Renal cortex interstitium (tissue), 11 donors: ENCODE measurements at regions not wholly inside any gene's neighbourhood (a gene's known extent, or its start where the extent isn't known, plus 50 kb on each side); places are given as distances from the start of the nearest gene placed in this dataset.

Experiments
- DNase-seq, 11 donors: peaks; one replicate each; pipeline ENCODE4 v3.0.0-alpha.2; 2013; ENCODE audit warnings: low read depth in 9 of 11, low spot score in 4 of 11; ENCODE audit errors: extremely low read depth in 1 of 11

DNA sequence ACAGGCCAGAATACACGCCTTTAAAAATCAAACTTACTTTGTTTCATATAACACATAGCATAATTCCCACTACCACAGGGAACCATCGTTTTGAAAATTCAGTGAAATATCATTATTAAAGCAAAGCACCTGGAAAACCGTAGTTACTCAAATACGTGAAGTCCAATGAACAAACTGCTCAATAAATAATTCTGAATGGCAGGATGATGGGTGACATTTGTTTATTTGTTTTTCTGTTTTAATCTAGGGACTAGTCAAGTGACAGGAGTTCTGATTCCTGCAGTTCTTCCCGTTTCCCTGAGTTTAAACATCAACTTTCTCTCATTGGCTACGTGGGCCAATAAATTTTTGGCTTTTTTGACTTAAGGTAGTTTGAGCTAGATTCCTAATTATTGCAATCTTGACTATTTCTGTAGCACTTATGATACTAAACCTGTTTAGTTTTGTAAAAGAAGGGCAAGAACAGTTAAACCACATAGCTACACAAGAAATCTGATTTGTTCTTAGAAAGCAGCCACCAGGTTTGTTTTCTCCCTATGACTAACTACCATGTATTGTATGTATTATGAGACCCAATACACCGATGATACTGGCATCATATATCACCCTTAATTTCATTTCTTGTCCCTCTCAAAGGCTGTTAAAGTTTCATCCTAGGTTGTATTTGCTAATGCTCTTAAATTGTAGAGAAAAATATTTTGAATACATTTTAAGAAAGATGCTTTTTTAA, 411.2 kb downstream of the SHQ1 start:
- no peak for DNase-seq

DNA sequence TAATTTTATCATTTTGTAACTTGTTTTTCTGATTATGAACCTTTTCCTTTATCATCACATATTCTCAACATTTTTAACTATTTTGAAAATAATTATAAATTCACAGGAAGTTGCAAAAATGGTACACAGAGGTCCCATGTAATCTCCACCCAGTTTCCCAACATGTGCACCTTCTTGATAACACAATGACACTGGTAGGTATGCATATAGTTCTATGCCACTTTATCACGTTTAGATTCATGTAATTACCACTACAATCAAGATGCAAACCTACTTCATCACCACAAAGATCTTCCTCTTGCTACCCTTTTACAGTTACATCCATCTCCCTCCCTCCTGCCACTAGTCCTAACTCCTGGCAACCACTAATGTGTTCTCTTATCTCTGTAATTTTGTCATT, 413.9 kb downstream of the SHQ1 start:
- no peak for DNase-seq

DNA sequence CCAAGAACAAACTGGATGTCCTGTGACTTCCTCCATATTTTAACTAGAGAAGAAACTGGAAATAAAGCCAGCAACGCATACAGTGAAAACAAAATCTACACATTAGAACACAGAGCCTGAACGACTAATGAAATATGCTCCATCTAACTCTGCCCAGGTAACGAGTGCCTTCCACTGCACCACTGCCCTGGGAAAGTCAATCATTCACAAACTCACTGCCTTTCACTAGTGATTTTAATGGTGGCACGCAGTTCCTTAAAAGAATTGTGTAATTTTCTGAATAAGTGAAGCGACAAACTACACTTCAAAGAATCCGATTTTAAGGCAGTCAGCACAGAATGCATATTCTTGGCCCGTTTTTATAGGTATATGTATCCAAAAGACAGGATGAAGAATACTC, 416.0 kb downstream of the SHQ1 start:
- peak in 2 of 11 donors; percentile 27 to 29 for DNase-seq

DNA sequence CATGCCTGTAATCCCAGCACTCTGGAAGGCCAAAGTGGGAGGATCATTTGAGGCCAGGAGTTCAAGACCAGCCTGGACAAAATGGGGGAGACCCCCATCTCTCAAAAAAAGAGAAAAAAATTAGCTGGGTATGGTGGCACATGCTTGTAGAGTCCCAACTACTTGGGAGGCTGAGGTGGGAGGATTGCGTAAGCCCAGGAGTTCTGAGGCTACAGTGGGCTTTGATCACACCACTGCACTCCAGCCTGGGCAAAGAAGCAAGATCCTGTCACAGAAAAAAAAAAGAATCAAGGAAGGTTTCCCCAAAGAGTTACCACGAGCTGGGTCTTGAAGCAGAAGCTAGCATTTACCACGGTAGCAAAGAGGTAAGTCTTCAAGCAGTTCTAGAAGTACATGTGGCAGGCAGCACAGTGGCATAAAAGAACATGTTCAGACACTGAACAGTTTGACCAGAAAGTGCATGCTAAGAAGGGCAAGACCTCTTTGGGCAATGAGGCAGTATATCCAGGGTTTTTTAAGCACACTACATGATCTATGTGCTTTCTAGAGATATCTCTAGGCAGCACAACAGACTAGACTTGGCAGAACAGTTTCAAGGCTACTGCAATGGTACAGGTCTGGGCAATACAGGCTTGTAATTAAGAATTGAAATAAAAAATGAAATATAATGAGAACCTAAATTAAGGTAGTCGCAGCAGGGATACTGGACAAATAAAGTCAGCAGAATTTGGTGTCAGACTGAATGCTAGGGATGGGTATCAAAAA, 418.5 kb downstream of the SHQ1 start:
- DNase-seq = no peak

DNA sequence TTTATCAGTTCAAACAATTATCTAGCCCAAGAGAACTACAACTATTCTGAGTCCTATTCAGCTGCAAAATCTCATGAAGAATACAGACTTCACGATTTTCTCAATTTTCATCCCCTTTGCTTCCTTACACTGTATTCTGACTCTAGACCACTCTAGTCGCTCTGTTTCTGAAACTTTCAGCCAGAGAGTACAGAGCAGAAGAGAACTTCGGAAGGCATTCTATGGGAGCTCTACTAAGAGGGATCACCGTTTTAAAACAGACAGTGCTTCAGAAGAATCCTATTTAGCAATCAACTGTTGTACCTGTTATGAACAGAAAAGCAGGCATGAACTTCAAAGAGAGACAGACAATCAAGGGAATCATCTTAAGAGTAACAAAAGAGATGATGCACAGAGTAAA, 419.4 kb downstream of the SHQ1 start:
- no peak for DNase-seq

DNA sequence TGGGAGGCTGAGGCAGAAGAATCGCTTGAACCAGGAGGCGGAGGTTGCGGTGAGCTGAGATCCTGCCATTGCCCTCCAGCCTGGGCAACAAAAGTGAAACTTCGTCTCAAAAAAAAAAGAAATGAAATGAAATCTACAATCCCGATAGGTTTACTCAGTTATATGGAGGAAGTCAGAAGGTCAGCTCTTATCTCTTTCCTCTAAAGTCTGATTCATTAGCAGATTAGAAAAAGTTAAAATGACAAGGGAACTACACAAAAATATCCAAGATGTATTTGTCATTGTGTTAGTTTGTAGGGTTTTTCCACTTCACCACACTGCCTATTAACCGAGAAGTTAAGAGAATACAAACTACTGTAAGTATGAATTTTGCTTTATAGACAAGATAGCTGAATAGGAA, 420.6 kb downstream of the SHQ1 start:
- no peak for DNase-seq

DNA sequence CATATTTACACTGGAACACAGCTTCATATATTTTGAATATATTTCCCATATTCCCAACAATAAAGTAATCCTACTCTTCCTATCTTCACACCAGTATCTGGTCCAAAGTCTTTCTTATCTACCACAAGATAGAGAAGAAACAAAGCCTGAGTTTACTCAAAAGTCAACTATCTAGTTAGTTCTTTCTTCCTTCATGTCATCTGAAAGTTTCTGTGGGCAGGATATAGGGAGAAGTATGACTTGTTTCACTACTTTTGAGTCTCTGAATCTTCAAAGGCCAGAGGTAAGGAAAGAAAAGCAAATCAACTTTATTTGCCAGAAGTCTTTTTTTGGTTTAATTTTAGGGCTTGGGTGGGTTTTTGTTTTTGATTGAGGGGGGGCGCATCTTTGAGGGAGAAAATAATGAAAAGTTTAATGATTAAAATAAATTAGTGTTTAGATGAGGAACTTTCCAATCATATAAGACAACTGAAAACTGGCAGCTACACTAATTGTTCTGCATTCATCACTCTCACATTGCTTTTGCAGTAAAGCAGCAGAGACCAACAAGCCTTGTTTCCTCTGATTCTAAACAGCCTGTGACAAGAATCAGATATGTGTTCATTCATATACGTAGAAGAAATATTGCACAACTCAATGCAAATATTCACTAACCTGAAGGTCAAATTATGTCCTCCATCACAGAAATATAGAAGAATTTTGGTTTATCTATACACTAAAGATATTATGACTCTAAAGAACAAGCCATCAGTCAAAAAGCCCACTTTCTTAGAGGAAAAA, 421.4 kb downstream of the SHQ1 start:
- DNase-seq = no peak

DNA sequence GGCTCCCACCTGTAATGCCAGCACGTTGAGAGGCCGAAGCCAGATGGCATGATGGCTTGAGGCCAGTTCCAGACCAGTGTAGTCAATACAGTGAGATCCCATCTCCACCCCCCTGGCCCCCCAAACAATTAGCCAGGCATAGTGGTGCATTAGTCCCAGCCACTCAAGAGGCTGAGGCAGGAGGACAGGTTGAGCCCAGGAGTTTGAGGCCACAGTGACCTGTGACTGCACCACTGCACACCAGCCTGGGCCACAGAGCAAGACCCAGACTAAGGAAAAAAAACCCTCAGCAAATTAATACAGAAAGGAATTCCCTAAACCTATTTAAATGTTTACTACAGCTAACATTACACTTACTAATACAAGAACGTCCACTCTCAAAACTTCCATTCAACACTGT, 424.6 kb downstream of the SHQ1 start:
- no peak for DNase-seq

DNA sequence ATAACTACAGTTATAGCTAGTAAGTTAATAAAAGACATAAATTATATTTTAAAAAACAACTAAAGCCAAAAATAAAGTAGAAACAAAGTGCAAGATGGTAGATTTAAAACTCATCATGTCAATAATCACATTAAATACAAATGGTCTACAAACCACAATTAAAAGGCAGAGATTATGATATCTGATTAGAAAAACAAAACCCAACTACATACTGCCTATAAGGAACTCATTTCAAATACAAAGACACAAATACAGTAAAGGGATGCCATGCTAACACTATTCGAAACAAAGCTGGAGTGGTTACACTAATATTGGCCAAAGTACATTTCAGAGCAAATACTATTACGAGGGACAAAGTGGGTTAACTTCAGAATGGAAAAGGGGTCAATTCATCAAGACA, 426.5 kb downstream of the SHQ1 start:
- no peak for DNase-seq

DNA sequence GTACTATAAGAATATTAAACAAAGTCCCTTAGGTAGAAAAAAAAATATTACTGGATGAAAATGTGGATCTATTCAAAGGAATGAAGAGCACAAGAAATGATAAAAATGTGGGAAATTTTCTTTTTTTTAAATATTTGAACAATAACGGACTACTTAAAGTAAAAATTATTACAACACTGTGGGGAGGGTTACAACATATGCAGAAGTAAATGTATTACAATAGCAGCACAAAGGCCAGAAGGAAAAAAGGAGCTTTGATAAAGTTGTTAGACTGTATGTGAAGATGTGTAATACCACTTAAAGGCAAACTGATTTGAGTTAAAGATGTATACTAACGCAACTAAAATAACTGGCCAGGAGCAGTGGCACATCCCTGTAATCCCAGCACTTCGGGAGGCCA, 427.1 kb downstream of the SHQ1 start:
- DNase-seq = no peak

DNA sequence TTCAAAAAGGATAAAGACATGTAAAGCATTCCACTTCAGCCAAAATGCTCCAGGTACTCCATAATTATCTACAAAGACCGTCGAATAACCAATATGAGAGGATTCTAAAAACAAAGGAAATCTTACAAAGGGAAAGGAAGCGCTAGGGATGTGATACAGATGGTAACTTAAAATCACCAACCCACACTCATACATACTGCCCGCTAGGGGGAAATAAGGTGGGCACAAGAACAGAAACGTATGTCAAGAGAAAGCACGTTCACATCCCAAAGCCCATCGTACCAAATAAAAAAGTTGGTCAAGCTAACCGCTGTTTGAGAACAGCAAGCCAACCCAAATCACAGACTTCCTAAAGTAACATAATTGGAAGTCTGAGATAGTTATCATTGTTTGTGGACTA, 429.4 kb downstream of the SHQ1 start:
- no peak for DNase-seq

DNA sequence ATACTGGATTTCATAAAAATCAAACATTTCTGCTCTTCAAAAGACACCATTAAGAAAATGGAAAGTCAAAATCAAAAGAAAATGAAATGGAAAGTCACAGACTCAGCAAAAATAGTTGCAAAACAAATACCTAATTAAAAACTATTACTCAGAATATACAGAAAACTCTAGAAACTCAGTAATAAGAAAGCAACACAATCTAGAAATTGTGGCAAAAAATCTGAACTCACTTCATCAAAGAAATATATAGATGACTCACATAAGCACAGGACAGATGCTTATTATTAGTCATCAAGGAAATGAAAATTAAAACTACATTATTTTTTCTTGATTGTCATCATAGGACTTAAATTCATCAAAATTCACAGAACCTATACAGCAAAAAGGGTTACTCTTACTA, 430.0 kb downstream of the SHQ1 start:
- no peak for DNase-seq

DNA sequence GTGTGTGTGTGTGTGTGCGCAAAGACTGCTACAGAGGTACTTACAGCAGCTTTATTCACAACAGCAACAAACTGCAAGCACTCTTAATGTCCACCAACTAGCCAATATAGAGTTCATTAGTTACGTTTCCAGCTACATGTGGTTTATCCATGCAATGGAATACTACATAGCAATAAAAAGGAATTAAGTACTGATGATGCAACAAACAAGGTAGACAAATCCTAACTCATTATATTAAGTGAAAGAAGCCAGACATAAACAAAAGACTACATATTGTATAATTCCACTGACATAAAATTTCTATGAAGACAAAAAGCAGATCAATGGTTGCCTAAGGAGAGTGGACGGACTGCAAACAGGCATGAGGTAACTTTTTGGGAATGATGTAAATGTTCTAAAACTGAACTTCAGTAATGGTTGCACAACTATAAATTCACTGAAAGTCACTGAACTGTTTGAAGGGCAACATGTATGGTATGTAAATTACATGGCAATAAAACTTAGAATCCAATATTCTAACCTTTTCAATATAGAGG, 433.7 kb downstream of the SHQ1 start:
- no peak for DNase-seq

DNA sequence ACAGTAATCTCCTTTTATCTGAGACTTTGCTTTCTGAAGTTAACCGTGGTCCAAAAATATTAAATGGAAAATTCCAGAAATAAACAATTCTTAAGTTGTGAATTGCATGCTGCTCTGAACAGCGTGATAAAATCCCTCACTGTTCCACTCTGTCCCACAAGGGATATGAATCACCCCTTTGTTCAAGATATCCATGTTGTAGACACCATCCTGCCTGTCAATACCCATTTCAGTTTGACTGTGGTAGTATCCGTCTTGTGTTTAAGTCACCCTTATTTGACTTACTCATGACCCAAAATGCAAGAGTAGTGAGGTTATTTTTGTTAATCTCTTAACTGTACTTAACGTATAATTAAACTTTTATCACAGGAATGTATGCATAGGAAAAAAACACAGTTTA, 435.0 kb downstream of the SHQ1 start:
- no peak for DNase-seq

DNA sequence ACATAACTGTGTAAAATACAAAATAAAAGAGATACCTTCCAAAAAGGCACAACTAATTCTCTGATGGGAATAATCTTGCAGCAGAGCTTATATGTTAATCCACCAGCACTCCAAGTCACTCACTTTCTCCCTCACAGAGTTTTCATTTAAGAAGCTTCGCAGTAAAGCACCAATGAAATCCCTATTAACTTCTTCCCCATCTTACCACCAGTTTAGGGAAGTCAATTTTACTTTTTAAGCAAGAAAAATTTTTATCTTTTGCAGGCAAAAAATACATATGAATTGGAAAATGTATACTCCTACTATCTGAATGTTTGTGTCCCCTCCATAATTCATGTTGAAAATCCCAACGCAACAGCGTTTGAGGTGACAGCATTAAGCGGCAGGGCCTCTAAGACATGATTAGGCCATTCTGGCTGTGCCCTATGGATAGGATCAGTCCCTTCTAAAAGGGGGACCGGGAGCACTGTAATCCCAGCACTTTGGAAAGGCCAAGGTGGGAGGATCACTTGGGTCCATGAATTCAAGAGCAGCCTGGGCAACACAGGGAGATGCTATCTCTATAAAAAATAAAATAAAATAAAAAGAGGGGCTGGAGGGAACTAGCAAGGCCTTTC, 435.8 kb downstream of the SHQ1 start:
- no peak for DNase-seq

DNA sequence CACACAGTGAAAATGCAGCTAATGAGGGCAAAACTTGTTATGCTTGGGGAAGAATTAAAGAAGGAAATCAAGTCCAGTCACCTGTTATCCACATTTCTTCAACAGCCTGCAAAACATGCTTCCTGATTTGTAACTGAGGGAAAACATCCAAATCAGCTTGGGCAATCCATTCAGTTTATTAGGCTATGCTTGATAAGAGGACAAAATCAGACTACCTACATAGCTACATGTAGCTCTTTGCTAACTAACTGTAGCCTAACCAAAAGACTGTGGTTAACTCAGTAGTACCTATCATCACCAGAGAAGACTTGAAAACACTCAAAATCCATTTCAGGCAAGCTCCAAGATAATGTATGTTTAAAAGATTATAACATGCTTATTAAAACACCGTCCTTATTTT, 436.4 kb downstream of the SHQ1 start:
- DNase-seq = no peak

DNA sequence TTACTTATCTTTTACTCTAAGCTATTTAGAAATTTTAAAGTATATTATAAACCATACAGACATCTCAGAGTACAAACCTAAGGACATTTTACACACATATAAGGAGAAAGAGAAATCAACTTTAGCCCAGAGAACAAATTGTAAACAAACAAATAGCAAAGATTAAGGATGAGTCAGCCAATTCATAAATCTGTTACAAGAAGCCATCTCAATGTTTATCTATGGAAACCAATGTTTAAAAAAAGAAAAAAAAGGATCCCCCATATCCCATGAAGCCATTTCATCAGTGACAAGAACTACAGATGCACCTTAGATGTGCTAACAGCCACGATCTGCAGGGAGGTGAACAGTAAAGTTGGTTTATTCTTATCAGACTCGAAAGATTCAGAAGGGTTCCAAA, 437.1 kb downstream of the SHQ1 start:
- DNase-seq = no peak

DNA sequence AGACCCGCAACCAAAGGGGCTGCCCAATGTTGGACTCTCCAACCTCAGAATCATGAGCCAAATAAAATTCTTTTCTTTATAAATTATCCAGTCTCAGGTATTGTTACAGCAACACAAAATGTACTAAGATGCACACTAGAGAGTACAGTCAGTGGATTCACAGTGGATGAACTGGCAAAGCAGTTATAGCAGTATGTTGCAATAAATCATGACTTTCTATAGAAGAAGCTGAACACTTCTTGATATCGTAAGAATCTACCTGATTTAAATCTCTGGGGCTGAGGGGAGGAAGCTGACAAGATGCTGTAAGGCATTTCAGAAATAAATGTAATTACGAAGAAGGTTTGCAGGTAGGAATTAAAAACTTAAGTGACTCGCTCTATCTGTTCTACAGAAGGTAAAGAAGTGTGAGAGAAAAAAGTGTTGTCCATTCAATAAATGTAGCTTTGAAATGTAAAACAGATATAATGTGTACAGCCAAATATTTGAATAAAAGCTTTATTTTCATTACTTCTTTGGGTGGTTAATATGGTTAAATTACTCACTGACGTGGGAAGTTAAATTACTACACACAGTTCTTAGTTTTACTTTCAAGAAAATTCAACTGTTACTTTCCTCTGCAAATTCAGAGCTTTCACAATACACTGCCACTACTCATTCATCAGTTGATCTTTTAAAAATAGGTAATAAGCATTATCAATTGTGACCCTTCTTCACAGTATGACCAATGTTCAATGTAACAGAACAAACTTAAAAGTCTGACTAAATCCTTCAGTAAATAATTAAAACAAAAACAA, 439.1 kb downstream of the SHQ1 start:
- DNase-seq = no peak

DNA sequence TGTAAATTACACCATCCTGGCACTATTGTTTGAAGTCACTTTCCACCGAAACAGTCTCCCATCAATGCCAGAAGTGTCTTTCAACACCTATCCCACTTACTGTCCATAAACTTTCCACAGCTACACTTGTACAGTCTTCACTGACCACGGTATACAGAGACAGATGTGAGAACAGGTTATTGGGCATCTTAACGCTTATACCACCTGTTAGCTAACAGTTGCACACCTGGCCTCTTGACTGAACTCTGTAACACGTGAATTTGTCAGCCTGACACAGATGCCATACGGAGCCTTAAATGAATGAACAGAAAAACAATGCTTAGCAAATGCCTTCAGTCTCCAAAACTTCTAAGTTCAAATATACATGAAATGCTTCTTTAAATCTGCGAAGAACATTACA, 440.5 kb downstream of the SHQ1 start:
- DNase-seq = no peak
